ENCODE measurements at regions not wholly inside any gene's neighbourhood (a gene's known extent, or its start where the extent isn't known, plus 50 kb on each side); places are given as distances from the start of the nearest gene placed in this dataset.

GRCh38 chr1:147077523-147077922 lies 94.7 kb downstream of the PRKAB2 start:
- TF ChIP-seq, protein P1, sequence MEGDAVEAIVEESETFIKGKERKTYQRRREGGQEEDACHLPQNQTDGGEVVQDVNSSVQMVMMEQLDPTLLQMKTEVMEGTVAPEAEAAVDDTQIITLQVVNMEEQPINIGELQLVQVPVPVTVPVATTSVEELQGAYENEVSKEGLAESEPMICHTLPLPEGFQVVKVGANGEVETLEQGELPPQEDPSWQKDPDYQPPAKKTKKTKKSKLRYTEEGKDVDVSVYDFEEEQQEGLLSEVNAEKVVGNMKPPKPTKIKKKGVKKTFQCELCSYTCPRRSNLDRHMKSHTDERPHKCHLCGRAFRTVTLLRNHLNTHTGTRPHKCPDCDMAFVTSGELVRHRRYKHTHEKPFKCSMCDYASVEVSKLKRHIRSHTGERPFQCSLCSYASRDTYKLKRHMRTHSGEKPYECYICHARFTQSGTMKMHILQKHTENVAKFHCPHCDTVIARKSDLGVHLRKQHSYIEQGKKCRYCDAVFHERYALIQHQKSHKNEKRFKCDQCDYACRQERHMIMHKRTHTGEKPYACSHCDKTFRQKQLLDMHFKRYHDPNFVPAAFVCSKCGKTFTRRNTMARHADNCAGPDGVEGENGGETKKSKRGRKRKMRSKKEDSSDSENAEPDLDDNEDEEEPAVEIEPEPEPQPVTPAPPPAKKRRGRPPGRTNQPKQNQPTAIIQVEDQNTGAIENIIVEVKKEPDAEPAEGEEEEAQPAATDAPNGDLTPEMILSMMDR (IDR thresholded peaks at IDR 0.05 in 2 of 3, conservative IDR thresholded peaks at IDR 0.05 in 1 of 3; ENCODE audit: insufficient read depth in 2 of 3, low read depth in 1 of 3, low read length in 3 of 3), result no peak
- TF ChIP-seq JUN (IDR thresholded peaks at IDR 0.05; ENCODE audit: borderline replicate concordance, low read depth, low read length) (no peak), JUN (CRISPR knock-in tag; IDR thresholded peaks at IDR 0.05; ENCODE audit: borderline replicate concordance) (no peak), FOXP1 (CRISPR knock-in tag; IDR thresholded peaks at IDR 0.05) (no peak), ZNF232 (CRISPR knock-in tag; IDR thresholded peaks at IDR 0.05) (no peak)
- TF ChIP-seq, protein P2, sequence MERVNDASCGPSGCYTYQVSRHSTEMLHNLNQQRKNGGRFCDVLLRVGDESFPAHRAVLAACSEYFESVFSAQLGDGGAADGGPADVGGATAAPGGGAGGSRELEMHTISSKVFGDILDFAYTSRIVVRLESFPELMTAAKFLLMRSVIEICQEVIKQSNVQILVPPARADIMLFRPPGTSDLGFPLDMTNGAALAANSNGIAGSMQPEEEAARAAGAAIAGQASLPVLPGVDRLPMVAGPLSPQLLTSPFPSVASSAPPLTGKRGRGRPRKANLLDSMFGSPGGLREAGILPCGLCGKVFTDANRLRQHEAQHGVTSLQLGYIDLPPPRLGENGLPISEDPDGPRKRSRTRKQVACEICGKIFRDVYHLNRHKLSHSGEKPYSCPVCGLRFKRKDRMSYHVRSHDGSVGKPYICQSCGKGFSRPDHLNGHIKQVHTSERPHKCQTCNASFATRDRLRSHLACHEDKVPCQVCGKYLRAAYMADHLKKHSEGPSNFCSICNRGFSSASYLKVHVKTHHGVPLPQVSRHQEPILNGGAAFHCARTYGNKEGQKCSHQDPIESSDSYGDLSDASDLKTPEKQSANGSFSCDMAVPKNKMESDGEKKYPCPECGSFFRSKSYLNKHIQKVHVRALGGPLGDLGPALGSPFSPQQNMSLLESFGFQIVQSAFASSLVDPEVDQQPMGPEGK (CRISPR knock-in tag; IDR thresholded peaks at IDR 0.05; ENCODE audit: borderline replicate concordance), result no peak

Data from K562 (cell line).